GM18909 (cell line): ENCODE measurements at regions not wholly inside any gene's neighbourhood (a gene's known extent, or its start where the extent isn't known, plus 50 kb on each side); places are given as distances from the start of the nearest gene placed in this dataset.

ENCODE experiments used
- ATAC-seq: cut with Tn5 transposase; IDR thresholded peaks from one replicate; pipeline ENCODE4 v1.9.1; 2021; ENCODE audit warnings: mild to moderate bottlenecking; ENCODE audit not compliant: unreplicated experiment, poor library complexity

- no peak for ATAC-seq
Observed at GRCh38 chr15:86018679-86019078, 61.0 kb upstream of the AGBL1 start.

GRCh38 chr15:86021281-86022264 is 58.1 kb upstream of the AGBL1 start:
- ATAC-seq, result no peak

- no peak for ATAC-seq
Observed at GRCh38 chr15:86028961-86029360, 50.7 kb upstream of the AGBL1 start.
